GM12872 (cell line): ENCODE measurements at regions not wholly inside any gene's neighbourhood (a gene's known extent, or its start where the extent isn't known, plus 50 kb on each side); places are given as distances from the start of the nearest gene placed in this dataset.

Experiments used
- CTCF ChIP-seq: IDR thresholded peaks from 3 replicates; pipeline ENCODE4 v1.5.1; 2011; ENCODE audit warnings: low read depth, mild to moderate bottlenecking, low read length, moderate library complexity; ENCODE audit not compliant: insufficient read depth

- TF ChIP-seq CTCF = no peak
Measured at GRCh38 chr2:10188729-10189305, 66.3 kb downstream of the RRM2 start.

GRCh38 chr2:10190255-10190654 lies 67.7 kb downstream of the RRM2 start:
- TF ChIP-seq CTCF = no peak

GRCh38 chr2:10190737-10191532 lies 68.4 kb downstream of the RRM2 start:
- TF ChIP-seq CTCF = no peak

DNA sequence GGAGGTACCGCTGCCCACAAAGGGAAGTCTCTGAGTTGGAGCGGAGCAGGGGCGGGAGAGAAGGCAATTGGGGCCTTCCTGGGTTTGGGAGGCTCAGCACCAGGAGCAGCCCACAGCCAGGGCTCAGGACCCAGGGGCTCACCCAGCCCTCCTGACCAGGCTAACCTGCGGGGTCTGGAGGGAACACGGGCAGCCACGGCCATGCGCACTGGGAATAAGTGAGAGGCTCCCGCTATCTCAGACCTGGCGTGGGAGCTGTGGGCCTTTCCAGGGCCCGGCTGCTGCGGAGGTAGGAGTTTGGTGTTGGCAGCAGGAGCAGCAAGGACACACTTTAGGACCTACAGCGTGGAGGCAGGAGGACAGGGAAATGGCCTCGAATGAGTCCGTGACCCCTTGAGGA lies 69.0 kb downstream of the RRM2 start:
- no peak for TF ChIP-seq CTCF

DNA sequence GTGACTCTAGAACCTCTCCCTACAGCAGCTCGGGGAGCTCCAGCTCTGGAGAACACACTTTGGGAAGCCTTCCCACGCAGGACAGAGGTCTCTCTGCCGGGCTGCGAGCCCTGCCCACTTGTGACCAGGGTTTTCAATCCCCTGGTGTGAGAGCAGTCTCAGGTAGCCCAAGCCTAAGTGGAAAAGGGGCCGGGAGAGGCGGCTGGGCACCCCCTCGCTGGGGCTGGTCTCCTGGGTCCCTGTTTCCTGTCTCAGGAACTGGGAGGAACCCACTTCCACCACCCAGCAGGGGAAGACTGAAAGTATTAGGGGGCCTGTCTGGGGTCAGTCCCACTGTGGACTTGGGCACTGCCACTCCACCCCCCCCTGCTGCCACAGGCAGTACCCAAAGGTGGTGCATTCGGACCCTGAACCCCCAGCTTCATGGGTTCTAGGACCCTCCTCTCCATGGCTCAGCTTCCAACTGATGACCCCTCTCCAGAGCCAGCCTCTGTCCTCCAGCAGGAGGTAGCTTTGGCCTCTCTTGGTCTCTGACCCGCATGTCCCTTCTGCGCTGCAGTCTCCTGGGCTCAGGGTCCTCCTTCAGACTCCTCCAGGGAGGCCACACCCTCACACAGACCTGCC lies 70.0 kb downstream of the RRM2 start:
- TF ChIP-seq CTCF = no peak

DNA sequence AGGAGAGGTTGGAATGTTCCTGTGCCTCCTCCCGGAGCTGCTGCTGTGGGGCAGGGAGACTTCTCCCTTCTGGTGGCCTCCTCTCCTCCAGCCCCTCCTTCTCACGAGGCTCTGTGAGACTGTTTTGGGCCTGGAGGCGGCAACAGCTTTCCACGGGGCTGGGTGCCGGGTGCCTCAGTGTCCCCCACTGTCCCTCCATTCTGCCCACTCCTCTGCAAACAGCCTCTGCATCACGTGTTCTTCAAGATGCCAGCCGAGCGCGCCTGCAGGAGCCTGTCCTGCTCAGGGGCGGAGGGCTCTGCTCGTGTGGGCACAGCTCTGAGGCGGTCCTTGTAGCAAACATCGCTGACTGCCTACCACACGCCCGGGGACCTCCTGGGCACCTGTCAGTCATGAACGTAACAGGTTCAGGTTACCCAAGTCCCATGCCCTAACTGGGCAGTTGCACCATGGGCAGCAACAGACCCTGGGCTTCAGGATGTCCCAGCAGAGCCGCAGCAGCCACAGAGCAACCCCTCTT lies 70.8 kb downstream of the RRM2 start:
- TF ChIP-seq CTCF = no peak
